Thymus (tissue), 11 donors: ENCODE measurements at regions not wholly inside any gene's neighbourhood (a gene's known extent, or its start where the extent isn't known, plus 50 kb on each side); places are given as distances from the start of the nearest gene placed in this dataset.

ENCODE experiments used
- DNase-seq, 9 donors: peaks; one replicate each; pipeline ENCODE4 v3.0.0-alpha.2; 2013; ENCODE audit warnings: low spot score in 9 of 9, low read depth in 6 of 9, missing footprints in 1 of 9
- H3K27ac ChIP-seq, 2 donors: one replicate each; pipeline ENCODE4 v1.5.1; 2013; ENCODE audit warnings: control low read depth in 1 of 2, low read depth in 1 of 2, low read length in 1 of 2, mild to moderate bottlenecking in 1 of 2, moderate library complexity in 1 of 2
- H3K27me3 ChIP-seq, 2 donors: one replicate each; pipeline ENCODE4 v1.5.1; 2013; ENCODE audit warnings: low read length in 1 of 2; ENCODE audit not compliant: control insufficient read depth in 2 of 2, insufficient read depth in 1 of 2
- H3K36me3 ChIP-seq, 2 donors: one replicate each; pipeline ENCODE4 v1.5.1; 2013; ENCODE audit warnings: low read length in 1 of 2, mild to moderate bottlenecking in 1 of 2, moderate library complexity in 1 of 2; ENCODE audit not compliant: control insufficient read depth in 2 of 2, insufficient read depth in 2 of 2
- H3K4me1 ChIP-seq, 2 donors: one replicate each; pipeline ENCODE4 v1.5.1; 2013; ENCODE audit warnings: low read length in 2 of 2; ENCODE audit not compliant: control insufficient read depth in 2 of 2, insufficient read depth in 2 of 2
- H3K4me3 ChIP-seq, 2 donors: one replicate each; pipeline ENCODE4 v1.5.1; 2013; ENCODE audit warnings: low read length in 2 of 2, control low read depth in 1 of 2, mild to moderate bottlenecking in 1 of 2
- H3K9me3 ChIP-seq, 2 donors: one replicate each; pipeline ENCODE4 v1.5.1; 2013; ENCODE audit warnings: low read length in 1 of 2, mild to moderate bottlenecking in 1 of 2; ENCODE audit not compliant: control insufficient read depth in 2 of 2, insufficient read depth in 1 of 2
- WGBS: extraction: QIAGEN DNeasy Blood & Tissue Kit; methylation state at CpG from one replicate; pipeline ENCODE4 v1.1.7; 2013; 5-methylcytosine and 5-hydroxymethylcytosine counted together
- donor health status: healthy.

- no peak for DNase-seq
- H3K4me3 ChIP-seq, result no peak overlapping the region
- WGBS, result 78% methylated on average over 2 of the region's 2 CpGs
Measured at GRCh38 chr5:57836331-57836730, 353.7 kb upstream of the ACTBL2 start.

GRCh38 chr5:57834829-57835608, 352.4 kb upstream of the ACTBL2 start:
- Histone ChIP-seq H3K4me3 (no peak overlapping the region), H3K9me3 (no peaks in the 10 kb centered on the region), H3K27me3 (no peaks in the 10 kb centered on the region), H3K4me1 (no peaks in the 10 kb centered on the region), H3K36me3 (no peaks in the 10 kb centered on the region), H3K27ac (peak overlapping the region in 1 of 2 donors; percentile 46)
- peak in 1 of 9 donors; percentile 4 for DNase-seq
- 95% methylated on average over 6 of the region's 6 CpGs for WGBS

More at GRCh38 chr5:57836331-57836730, 353.7 kb upstream of the ACTBL2 start:
- Histone ChIP-seq H3K4me1 (no peaks in the 10 kb centered on the region), H3K27me3 (no peaks in the 10 kb centered on the region), H3K36me3 (no peaks in the 10 kb centered on the region), H3K27ac (no peak overlapping the region), H3K9me3 (no peaks in the 10 kb centered on the region)

GRCh38 chr5:57833489-57833888, 350.9 kb upstream of the ACTBL2 start:
- Histone ChIP-seq H3K9me3 (no peaks in the 10 kb centered on the region), H3K36me3 (no peaks in the 10 kb centered on the region), H3K27me3 (no peaks in the 10 kb centered on the region), H3K4me1 (no peaks in the 10 kb centered on the region), H3K4me3 (no peak overlapping the region), H3K27ac (no peak overlapping the region)
- no peak for DNase-seq
- WGBS, result 97% methylated on average over 4 of the region's 4 CpGs

GRCh38 chr5:57832875-57833274, 350.3 kb upstream of the ACTBL2 start:
- Histone ChIP-seq H3K27ac (no peak overlapping the region), H3K4me3 (no peak overlapping the region), H3K4me1 (no peaks in the 10 kb centered on the region), H3K9me3 (no peaks in the 10 kb centered on the region), H3K27me3 (no peaks in the 10 kb centered on the region), H3K36me3 (no peaks in the 10 kb centered on the region)
- DNase-seq, result no peak
- 72% methylated on average over 2 of the region's 2 CpGs for WGBS

GRCh38 chr5:57831932-57832331, 349.3 kb upstream of the ACTBL2 start:
- Histone ChIP-seq H3K9me3 (no peaks in the 10 kb centered on the region), H3K27me3 (no peaks in the 10 kb centered on the region), H3K4me1 (no peaks in the 10 kb centered on the region), H3K36me3 (no peaks in the 10 kb centered on the region), H3K4me3 (no peak overlapping the region), H3K27ac (no peak overlapping the region)
- no peak for DNase-seq
- WGBS, result 97% methylated on average over 2 of the region's 2 CpGs

- Histone ChIP-seq H3K4me1 (no peaks in the 10 kb centered on the region), H3K4me3 (no peak overlapping the region), H3K27me3 (no peaks in the 10 kb centered on the region), H3K27ac (no peak overlapping the region), H3K36me3 (no peaks in the 10 kb centered on the region), H3K9me3 (no peaks in the 10 kb centered on the region)
- no peak for DNase-seq
Measured at GRCh38 chr5:57831090-57831489, 348.5 kb upstream of the ACTBL2 start.

GRCh38 chr5:57828221-57828620, 345.6 kb upstream of the ACTBL2 start:
- DNase-seq, result no peak
- no peak overlapping the region for H3K4me3 ChIP-seq
- H3K4me1 ChIP-seq, result no peaks in the 10 kb centered on the region
- no peaks in the 10 kb centered on the region for H3K9me3 ChIP-seq
- 97% methylated on average over 1 of the region's 1 CpG for WGBS
- H3K27ac ChIP-seq, result no peak overlapping the region
- H3K36me3 ChIP-seq, result no peaks in the 10 kb centered on the region
- H3K27me3 ChIP-seq, result no peaks in the 10 kb centered on the region

GRCh38 chr5:57825031-57825686, 342.5 kb upstream of the ACTBL2 start:
- DNase-seq, result no peak
- Histone ChIP-seq H3K36me3 (no peaks in the 10 kb centered on the region), H3K27ac (no peak overlapping the region), H3K4me3 (no peak overlapping the region), H3K4me1 (no peaks in the 10 kb centered on the region), H3K9me3 (no peaks in the 10 kb centered on the region), H3K27me3 (no peaks in the 10 kb centered on the region)
- 95% methylated on average over 3 of the region's 3 CpGs for WGBS

- Histone ChIP-seq H3K36me3 (no peaks in the 10 kb centered on the region), H3K4me3 (no peak overlapping the region), H3K4me1 (no peaks in the 10 kb centered on the region), H3K27ac (no peak overlapping the region), H3K9me3 (no peaks in the 10 kb centered on the region), H3K27me3 (no peaks in the 10 kb centered on the region)
- 94% methylated on average over 2 of the region's 2 CpGs for WGBS
- DNase-seq, result no peak
Measured at GRCh38 chr5:57824623-57825022, 342.0 kb upstream of the ACTBL2 start.
